Panc1 (cell line): ENCODE measurements at regions not wholly inside any gene's neighbourhood (a gene's known extent, or its start where the extent isn't known, plus 50 kb on each side); places are given as distances from the start of the nearest gene placed in this dataset.

Source experiments
- CTCF ChIP-seq: fragments of 450-650 bp; IDR thresholded peaks from 2 replicates; pipeline ENCODE4 v1.5.1; 2017; ENCODE audit warnings: mild to moderate bottlenecking
- POLR2AphosphoS5 ChIP-seq: IDR thresholded peaks from 2 replicates; pipeline ENCODE4 v1.6.1; 2012; ENCODE audit warnings: mild to moderate bottlenecking, low read depth, low read length, moderate library complexity
- REST ChIP-seq, 2 experiments: IDR thresholded peaks; 2 replicates each; pipeline ENCODE4 v1.6.1; 2011 to 2012; ENCODE audit warnings: low read depth in 2 of 2, control low read depth in 1 of 2, low read length in 1 of 2, mild to moderate bottlenecking in 1 of 2, moderate library complexity in 1 of 2; ENCODE audit not compliant: insufficient read depth in 1 of 2
- SIN3A ChIP-seq: IDR thresholded peaks from 2 replicates; pipeline ENCODE4 v1.6.1; 2012; ENCODE audit warnings: low read depth, mild to moderate bottlenecking, low read length, moderate library complexity, borderline replicate concordance; ENCODE audit not compliant: insufficient read depth

- TF ChIP-seq POLR2AphosphoS5, result no peak
- no peak for TF ChIP-seq CTCF
- no peak for TF ChIP-seq REST (IDR thresholded peaks at IDR 0.05; ENCODE audit: insufficient read depth in 1 of 2, low read depth in 2 of 2, low read length in 1 of 2)
- TF ChIP-seq SIN3A, result no peak
These were observed 199.2 kb upstream of the TPM1 start for GRCh38 chr15:62843311-62843710.
